ENCODE measurements at regions not wholly inside any gene's neighbourhood (a gene's known extent, or its start where the extent isn't known, plus 50 kb on each side); places are given as distances from the start of the nearest gene placed in this dataset.

- Mint-ChIP-seq H3K36me3 (ENCODE audit: low read depth) (no peaks in the 10 kb centered on the region), H3K27ac (ENCODE audit: unreplicated experiment) (no peak overlapping the region), H3K9me3 (ENCODE audit: low read depth) (no peaks in the 10 kb centered on the region), H3K4me3 (ENCODE audit: unreplicated experiment) (no peak overlapping the region), H3K27me3 (ENCODE audit: low read depth) (peaks cover 6% of the 10 kb centered on the region), H3K4me1 (ENCODE audit: low read depth) (no peaks in the 10 kb centered on the region)
- no peak for DNase-seq (ENCODE audit: low spot score)
- TF ChIP-seq, protein P1, sequence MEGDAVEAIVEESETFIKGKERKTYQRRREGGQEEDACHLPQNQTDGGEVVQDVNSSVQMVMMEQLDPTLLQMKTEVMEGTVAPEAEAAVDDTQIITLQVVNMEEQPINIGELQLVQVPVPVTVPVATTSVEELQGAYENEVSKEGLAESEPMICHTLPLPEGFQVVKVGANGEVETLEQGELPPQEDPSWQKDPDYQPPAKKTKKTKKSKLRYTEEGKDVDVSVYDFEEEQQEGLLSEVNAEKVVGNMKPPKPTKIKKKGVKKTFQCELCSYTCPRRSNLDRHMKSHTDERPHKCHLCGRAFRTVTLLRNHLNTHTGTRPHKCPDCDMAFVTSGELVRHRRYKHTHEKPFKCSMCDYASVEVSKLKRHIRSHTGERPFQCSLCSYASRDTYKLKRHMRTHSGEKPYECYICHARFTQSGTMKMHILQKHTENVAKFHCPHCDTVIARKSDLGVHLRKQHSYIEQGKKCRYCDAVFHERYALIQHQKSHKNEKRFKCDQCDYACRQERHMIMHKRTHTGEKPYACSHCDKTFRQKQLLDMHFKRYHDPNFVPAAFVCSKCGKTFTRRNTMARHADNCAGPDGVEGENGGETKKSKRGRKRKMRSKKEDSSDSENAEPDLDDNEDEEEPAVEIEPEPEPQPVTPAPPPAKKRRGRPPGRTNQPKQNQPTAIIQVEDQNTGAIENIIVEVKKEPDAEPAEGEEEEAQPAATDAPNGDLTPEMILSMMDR (IDR thresholded peaks at IDR 0.05), result no peak
Measured at GRCh38 chr1:57798543-57798942, 374.7 kb upstream of the DAB1 start.

DNA sequence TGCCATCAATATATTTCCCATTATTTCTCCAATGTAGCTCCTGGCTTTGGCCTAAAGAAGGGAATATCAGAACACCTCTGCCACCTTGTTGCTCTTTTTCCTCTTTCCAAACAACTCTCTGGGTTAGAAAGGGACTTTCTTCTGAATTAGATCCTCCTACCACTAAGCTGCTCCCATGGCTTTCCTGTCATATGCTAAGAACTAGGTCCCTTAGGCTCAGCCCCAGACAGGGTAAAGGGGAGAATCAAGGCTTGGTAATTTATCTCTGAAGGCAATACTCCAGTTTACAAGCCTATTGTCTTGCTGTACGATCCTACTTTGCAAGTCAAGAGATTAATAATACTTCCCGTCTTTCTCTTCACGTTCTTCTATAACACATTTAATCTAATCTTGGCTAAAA, 373.2 kb upstream of the DAB1 start:
- H3K4me1 Mint-ChIP-seq (ENCODE audit: low read depth), result no peaks in the 10 kb centered on the region

GRCh38 chr1:57796616-57797015, 372.8 kb upstream of the DAB1 start:
- Mint-ChIP-seq H3K9me3 (ENCODE audit: low read depth) (no peaks in the 10 kb centered on the region), H3K4me1 (ENCODE audit: low read depth) (no peaks in the 10 kb centered on the region), H3K4me3 (ENCODE audit: unreplicated experiment) (no peak overlapping the region), H3K27ac (ENCODE audit: unreplicated experiment) (no peak overlapping the region), H3K36me3 (ENCODE audit: low read depth) (no peaks in the 10 kb centered on the region), H3K27me3 (ENCODE audit: low read depth) (peaks cover 4% of the 10 kb centered on the region)
- TF ChIP-seq, protein P1 (IDR thresholded peaks at IDR 0.05), result no peak
- DNase-seq (ENCODE audit: low spot score), result no peak

More for the DNA sequence above, 373.2 kb upstream of the DAB1 start:
- no peaks in the 10 kb centered on the region for H3K9me3 Mint-ChIP-seq (ENCODE audit: low read depth)
- no peak overlapping the region for H3K4me3 Mint-ChIP-seq (ENCODE audit: unreplicated experiment)
- peaks cover 4% of the 10 kb centered on the region for H3K27me3 Mint-ChIP-seq (ENCODE audit: low read depth)
- no peaks in the 10 kb centered on the region for H3K36me3 Mint-ChIP-seq (ENCODE audit: low read depth)
- no peak for DNase-seq (ENCODE audit: low spot score)
- H3K27ac Mint-ChIP-seq (ENCODE audit: unreplicated experiment), result no peak overlapping the region
- TF ChIP-seq, protein P1 (IDR thresholded peaks at IDR 0.05), result no peak

GRCh38 chr1:57795886-57796285, 372.0 kb upstream of the DAB1 start:
- TF ChIP-seq, protein P1 (IDR thresholded peaks at IDR 0.05), result no peak
- no peak overlapping the region for H3K4me3 Mint-ChIP-seq (ENCODE audit: unreplicated experiment)
- H3K27me3 Mint-ChIP-seq (ENCODE audit: low read depth), result peaks cover 4% of the 10 kb centered on the region
- H3K36me3 Mint-ChIP-seq (ENCODE audit: low read depth), result no peaks in the 10 kb centered on the region
- DNase-seq (ENCODE audit: low spot score), result no peak
- H3K9me3 Mint-ChIP-seq (ENCODE audit: low read depth), result no peaks in the 10 kb centered on the region
- no peak overlapping the region for H3K27ac Mint-ChIP-seq (ENCODE audit: unreplicated experiment)
- H3K4me1 Mint-ChIP-seq (ENCODE audit: low read depth), result no peaks in the 10 kb centered on the region

- Mint-ChIP-seq H3K27me3 (ENCODE audit: low read depth) (peaks cover 6% of the 10 kb centered on the region), H3K4me1 (ENCODE audit: low read depth) (no peaks in the 10 kb centered on the region), H3K36me3 (ENCODE audit: low read depth) (no peaks in the 10 kb centered on the region), H3K27ac (ENCODE audit: unreplicated experiment) (no peak overlapping the region), H3K9me3 (ENCODE audit: low read depth) (no peaks in the 10 kb centered on the region), H3K4me3 (ENCODE audit: unreplicated experiment) (no peak overlapping the region)
- TF ChIP-seq, protein P1 (IDR thresholded peaks at IDR 0.05), result no peak
- no peak for DNase-seq (ENCODE audit: low spot score)
Measured at GRCh38 chr1:57794078-57794477, 370.2 kb upstream of the DAB1 start.

Measured in chondrocyte (in vitro differentiated cells).